Stimulated activated CD4-positive, alpha-beta T cell treated with anti-CD3 and anti-CD28 coated beads, Interleukin-4, amount 100 ng/mL, for 1 hour (primary cell): ENCODE measurements at regions not wholly inside any gene's neighbourhood (a gene's known extent, or its start where the extent isn't known, plus 50 kb on each side); places are given as distances from the start of the nearest gene placed in this dataset.

Experiments
- DNase-seq: peaks from one replicate; pipeline ENCODE4 v3.0.0-alpha.2; 2020

DNA sequence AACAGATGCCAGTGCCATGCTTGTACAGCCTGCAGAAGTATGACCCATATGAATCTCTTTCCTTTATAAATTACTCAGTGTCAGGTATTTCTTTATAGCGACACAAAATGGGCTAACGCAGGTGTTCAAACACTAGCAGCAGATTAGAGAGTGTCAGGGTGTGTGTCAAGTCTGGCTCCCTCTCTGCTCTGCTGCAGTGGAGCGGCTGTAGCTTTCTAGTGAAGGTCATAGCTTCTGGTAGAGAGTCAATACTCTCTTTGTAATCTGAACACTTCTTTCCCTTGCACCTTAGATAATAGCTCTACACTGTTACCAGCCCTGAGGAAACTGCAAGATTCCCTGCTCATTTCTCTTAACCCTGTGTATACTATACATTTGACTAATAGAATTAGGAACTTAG lies 483.2 kb upstream of the TGFBR2 start:
- DNase-seq = no peak

DNA sequence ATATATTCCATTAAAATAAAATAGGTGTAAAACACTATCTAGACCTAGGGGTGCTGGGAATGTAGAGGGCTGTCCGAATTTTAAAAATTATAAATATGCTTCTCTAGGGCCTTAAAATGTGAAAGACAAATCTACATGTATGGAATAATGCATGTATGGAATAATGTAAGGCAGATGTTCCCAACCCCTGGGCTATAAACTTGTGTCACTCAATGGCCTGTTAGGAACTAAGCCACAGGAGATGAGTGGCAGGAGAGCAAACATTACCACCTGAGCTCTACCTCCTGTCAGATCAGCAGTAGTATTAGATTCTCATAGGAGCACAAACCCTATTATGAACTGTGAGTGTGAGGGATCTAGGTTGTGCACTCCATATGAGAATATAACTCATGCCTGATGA lies 482.6 kb upstream of the TGFBR2 start:
- no peak for DNase-seq

DNA sequence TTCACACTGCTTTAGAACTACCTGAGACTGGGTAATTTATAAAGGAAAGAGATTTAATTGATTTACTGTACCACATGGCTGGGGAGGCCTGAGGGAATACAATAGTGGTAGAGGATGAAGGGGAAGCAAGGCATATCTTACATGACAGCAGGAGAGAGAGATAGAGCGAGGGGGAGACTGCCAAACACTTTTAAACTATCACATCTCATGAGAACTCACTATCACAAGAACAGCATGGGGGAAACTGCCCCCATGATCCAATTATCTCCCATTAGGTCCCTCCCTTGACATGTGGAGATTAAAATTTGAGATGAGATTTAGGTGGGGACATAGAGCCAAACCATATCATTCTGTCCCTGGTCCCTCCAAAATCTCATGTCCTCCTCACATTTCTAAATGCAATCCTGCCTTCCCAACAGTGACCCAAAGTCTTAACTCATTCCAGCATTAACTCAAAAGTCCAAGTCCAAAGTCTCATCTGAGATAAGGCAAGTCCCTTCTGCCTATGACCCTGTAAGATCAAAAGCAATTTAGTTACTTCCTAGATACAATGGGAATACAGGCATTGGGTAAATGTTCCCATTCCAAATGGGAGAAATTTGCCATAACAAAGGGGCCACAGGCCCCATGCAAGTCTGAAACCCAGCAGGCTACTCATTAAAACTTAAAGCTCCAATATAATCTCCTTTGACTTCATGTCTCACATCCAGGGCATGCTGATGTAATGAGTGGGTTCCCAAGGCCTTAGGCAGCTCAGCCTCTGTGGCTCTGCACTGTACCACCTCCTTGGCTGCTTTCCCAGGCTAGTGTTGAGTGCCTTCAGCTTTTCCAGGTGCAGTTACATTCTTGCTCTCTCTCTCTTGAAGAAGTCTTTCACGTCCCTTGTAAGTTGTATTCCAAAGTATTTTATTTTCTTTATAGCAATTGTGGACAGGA lies 481.7 kb upstream of the TGFBR2 start:
- no peak for DNase-seq

DNA sequence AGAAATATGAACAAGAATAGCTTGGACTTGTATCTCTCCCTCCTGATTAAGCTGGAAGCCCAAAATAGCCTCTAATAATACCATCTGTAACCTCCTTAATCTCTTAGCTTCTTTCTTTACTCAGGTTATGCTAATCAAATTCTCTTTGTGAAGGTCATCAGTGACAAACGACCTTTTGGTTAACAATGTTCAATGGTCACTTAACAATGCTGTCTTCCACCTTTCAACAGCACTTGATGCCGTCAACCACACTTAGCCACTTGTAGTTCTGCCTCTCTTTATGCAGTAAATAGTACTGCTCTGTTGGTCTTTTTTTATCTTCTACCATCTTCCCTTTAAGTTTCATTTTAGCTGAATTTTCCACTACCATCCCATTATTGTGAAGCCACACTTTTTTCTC lies 476.6 kb upstream of the TGFBR2 start:
- DNase-seq = no peak

DNA sequence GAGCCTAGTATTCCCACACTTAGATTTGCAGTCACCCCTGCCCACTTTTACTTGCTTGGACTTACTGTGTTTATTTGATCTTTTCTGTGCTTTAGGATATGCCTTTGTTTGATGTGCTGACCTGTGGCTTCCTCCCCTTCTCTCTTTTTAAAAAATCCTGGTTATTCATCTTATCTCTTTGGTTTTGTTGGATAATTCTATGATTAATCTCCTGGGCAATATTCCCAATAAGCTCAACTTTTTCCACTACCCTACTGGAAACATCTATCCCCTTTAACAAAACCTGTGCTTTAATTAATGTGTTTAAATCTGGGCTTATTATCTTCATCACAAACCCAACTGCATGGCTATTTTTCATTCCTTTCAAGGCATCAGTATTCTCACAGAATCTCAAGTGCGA lies 476.0 kb upstream of the TGFBR2 start:
- no peak for DNase-seq

DNA sequence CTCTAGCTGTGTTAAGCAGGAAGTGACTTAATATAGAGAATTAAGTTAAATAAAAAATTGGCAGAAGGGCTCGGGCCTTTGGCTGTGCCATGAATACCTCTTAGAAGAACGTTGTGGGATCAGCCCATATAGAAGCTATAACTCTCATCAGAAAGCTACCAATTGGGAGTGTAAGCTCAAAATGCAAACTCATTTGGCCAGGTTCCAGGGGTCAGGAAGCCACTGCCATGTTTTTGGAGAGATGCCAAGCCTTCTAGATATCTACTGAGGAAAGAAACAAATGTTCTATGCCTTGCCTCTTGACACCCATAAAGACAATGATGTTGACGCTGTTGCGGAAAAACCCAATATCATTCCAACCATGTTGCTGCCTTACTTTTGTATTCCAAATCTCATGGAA lies 475.2 kb upstream of the TGFBR2 start:
- DNase-seq = no peak

DNA sequence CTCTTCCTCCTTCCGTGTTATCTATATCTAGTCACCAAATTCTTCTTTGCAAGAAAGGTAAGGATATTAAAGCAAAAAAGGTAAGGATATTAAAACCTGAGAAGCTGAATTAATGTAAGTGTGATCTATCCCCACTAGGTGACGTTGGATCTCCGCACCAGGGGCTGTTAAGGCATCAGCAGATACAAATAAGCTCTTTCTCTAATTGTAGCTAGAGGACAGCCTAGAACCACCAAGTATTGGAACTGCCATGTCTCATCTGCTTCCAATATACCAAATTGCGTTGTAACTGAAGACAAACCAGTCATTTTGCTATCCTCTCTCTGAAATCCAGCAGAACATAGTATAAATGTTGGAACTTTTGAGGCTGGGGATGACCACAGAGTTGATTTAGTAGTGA lies 471.2 kb upstream of the TGFBR2 start:
- no peak for DNase-seq

DNA sequence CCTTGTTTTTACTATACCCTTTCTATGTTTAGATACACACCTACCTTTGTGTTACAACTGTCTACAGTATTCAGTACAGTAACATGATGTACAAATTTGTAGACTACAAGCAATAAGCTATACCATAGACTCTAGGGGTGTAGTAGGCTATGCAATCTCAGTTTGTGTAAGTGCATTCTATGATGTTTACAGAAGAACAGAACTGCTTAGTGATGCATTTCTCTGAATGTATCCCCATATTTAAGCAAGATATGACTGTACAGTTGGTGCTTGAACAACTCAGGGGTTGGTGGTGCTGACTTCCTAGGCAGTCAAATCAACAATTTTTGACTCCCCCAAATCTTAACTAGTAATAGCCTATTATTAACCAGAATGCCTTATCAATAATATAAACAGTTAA lies 467.1 kb upstream of the TGFBR2 start:
- DNase-seq = no peak

DNA sequence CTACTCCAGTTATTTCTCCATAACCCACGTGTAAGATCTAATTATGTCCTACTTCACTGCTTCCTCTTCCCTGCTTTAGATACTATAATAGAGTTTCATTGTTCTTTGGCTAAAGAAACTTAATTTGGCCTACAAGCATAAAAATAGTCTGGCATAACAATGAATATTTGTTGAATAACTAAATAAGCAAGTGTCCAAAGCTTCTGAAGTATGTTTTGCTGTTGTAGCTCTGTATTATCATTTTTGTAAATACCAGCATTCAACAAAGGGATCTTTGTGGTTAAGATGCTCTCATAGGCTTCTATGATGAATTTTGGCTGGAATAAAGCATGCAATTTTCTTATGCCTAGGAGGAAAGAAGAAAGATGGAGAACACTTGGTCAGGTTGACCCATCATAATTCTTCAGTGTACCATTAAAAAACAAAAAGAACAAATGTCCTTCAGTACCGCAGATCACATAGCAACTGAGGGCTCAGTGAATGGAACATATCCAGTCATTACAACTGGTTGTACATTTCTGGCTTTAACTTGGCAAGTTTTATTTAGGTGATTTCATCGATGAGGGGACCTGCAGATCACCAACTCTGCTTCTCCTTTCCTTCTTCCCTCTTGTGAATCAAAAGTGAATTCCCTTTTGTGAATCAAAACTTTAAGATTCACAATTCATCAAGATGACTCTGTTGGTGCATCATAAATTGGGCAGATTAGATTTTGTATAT lies 465.9 kb upstream of the TGFBR2 start:
- no peak for DNase-seq

DNA sequence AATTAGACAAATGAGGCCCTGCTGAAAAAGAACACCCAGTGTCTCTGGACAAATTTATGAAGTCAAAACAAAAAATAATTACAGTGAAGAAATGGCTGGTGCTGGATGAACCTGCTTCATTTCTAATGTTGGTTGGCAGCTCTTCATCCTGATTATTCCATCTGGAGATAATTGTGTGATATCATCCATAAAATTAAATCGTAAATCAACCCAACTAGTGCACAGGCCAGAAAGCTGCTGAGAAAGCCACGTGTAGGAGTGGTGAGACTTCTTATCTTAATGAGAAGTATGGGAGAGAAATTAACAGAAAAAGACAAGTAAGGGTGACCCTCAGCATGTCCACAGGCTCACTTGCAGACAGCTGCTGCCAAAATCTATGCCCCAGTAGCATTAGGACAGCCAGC lies 465.2 kb upstream of the TGFBR2 start:
- DNase-seq = no peak

DNA sequence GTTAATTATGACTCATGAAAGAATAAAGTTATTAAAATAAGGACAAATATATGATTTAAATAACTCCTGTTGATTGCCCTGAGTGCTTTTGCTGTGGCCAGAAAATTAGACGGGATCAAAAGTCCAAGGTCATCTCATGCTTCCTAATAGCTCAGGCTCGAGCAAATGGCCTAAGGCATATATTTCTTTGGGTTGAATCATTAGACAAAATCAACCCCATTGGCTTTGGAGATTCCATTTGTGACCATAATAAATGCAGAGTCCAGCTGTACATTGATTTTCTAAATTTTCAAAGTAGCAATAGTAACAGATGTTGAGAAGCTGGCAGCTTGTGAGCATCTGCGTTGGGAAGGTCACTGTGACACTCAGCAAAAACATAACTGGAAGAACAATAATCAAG lies 464.5 kb upstream of the TGFBR2 start:
- no peak for DNase-seq

DNA sequence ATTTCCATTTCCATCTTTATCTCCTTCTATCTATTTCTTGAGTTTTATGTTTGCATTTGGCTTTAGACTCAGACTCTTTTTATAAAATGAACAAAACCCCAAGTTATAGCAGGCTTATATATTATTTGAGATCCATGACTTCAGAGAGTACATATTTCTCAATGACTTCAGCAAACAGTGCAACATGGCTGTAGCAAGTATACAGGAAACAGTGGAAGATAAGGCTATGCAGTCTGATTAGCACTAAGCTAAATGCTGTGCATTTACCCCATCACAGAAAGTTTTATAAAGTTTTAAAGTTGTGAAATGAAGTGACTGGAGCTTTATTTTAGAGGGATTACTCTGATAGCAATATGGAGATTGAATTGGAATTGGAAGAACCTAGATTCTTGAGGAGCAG lies 463.5 kb upstream of the TGFBR2 start:
- no peak for DNase-seq

DNA sequence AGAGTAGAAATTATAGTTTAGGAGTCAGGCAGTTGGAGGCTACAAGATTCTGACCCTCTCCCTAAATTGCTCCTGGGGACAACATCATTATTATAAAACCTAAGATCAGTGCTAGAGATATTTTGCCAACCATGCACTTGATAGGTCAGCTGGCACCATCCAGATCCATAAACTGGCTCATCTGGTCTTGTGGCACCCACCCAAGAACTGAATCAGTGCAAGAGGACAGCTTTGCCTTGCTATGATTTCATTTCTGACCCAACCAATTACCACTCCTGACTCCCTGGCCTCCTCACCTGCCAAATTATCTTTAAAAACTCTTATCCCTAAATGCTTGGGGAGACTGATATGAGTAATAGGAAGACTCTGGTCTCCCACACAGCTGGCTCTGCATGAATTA lies 461.1 kb upstream of the TGFBR2 start:
- DNase-seq = no peak

DNA sequence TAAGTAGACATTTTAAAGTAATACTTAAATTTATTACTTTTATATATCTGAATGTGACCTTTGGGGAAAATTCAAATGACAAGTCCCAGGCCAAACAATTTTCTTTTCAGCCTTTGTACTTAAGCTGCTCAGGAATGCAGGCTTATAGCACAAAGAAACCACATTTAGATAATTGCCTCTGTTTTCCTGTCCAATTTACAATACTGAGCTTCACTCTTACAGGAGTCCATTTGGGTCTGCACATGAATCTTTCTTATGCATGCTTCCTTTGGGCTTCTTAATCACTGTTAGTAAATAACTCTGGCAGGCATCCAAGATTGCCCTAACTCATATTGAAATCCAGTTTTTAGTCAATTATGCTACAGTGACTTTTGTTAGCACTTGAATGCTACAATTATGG lies 459.4 kb upstream of the TGFBR2 start:
- DNase-seq = no peak

DNA sequence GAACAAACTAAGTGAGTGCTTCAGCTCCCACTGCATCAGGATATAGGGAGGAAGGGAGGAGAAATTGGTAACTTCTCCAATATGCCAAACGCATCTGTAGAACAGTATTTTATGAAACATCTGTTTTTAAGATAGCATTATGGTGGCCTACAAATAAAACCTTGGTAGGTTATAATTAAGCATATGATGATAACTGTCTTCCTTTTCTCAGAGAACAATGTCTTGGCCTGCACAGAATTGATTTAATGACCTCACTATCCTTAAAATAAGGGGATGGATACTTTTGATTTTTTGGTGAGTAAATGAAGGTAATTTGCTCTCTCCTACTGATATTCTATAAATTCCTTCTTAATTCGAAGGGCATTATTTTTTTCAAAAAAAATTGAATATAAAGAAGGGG lies 451.5 kb upstream of the TGFBR2 start:
- DNase-seq = no peak

DNA sequence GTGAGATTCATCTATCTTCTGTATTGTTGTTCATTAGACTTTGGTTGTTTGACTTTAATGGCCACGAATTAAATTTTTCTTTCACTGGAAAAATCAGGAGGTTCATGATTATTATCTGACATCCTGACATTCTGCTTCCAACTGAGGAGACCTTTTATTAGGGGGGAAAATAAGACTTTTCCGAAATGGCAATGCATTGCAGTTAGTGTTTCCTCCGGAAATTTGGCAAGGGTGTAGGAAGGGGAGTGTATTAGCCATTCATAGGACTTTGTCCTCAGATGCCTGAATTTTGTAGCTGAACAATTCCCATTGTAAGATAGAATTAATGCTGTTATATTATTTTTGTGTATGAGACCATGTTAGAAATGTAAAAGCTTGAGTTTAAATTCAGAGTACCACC lies 450.6 kb upstream of the TGFBR2 start:
- DNase-seq = no peak

DNA sequence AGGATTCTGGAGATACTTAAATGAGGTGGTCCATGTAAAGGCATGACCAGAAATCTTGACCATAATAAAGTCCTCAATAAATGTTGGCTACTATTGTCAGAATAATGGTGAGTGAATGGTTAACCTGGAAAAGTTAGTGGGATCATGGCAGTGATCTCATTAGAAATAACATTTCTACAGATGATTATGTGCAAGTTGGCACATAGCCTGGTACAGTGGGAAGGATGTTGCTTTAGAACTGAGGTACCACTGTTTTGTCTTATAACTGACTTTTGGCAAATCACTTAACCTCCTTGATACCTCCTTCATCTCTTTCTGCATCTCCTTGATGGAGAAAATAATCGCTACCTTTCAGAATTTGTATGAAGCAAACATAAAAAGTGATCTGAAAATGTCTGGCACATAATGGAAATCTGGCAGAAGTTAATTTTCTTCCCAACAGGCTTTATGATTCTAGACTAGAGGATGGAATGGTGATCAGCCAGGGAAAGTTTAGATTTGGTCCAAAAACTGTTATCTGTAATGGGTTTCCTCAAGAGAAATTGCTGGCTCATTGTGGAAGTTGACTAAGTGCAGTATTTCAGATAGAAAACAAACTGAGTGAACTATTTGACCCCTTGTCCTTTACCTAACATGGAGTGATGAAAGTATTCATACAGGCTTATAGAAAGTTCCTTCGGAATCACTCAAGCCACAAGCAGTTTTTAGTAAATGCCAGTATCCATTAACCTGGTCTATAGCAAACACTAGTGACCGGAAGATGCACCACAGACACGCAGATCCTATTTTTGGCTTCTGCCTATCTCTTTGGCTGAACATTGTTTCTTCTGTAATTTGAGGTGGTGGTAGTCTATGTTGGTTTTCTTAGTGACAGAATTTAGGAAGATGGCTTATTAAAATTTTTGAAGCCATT lies 449.6 kb upstream of the TGFBR2 start:
- DNase-seq = no peak

DNA sequence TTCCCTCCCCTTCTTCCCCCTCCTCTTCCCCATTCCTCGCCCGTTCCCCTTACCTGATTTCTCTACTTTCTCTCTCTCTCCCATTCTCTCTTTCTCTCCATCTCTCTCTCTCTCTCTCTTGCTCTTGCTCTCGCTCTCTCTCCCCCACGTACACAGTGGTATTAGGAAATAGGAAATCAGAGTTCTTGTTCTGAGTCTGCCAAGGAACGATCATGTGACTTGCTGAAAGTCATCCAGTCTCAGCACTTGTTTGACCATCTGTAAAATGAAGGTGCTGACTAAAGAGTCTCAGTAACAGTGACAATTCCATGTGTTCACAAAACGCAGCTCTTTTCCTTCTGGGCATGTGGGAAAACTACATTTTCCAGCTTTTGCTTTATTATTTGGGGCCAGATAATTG lies 445.0 kb upstream of the TGFBR2 start:
- no peak for DNase-seq

DNA sequence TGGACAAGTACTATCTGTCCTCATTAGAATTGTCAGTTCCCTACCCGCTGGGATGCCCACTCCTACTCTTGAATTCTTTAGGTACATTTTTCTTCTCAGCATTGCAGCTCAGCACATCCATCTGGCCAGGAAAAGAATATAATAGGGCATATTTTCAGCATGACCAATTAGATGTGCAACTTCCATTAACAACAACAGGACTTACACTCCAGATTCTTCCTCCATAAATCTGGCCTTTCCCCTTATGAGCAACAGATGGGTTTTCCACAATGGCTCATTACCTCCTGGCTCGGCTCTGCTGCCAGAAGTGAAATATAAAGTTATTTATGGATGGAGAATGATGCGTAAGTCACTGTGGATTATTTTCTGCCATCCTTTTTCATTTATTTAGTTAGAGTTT lies 443.8 kb upstream of the TGFBR2 start:
- no peak for DNase-seq

DNA sequence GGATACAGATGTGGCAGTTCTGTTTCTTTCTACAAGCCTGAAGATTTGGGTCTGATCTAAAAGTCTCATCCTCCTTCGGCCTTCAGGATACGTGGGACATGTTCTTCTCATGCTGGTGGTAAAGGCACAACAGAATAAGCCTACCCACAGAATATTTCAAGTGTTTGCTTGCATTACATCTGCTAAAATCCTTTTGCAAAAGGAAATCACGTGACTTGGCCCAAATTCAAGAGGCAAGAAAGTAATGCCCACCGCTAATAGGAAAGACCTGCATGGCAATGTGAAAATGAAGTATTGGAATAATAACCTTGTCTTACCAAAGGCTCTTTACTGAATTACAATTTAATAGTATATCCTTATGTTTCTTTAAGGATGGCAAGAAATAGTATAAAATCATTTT lies 439.9 kb upstream of the TGFBR2 start:
- DNase-seq = no peak

DNA sequence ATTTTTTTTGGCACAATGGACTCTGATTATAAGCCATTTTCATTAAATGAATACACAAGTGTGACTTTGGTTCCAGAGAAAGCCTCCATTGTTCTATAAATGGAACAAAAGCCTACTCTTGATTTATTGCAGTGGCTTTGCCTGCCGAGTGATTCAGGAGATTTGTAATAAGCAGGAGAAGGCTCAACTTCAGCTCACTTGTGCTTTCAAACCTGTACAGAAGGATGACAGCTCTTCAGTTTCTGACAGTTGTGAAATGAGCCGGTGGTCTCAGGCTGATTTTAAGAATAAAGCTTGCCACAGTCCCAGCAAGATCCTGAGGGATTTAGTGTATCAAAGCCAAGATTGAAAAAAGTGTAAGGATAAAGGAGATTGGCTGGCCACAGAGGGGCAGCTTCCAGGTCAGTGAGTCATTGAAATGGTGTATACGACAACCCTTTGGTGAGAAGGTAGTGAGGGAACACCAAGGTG lies 438.8 kb upstream of the TGFBR2 start:
- DNase-seq = no peak

DNA sequence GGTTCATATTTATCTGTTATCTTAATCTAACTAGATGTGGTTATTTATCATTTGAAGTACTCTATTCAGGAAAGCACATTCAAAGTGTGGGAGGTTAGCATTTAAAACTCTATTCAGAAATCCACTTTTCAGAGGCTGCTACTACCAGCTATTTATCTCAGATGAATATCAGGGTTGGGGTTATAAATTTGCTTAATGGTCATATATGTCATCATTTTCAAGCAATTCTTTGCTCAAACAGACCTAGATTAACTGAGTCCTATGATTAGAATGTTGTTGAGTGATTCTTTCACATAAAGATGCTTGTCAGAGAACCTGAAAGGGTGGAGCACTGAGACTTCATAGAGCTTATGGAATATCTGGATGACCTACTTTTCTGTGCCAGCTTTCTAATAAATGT lies 436.9 kb upstream of the TGFBR2 start:
- no peak for DNase-seq
